ENCODE measurements at regions not wholly inside any gene's neighbourhood (a gene's known extent, or its start where the extent isn't known, plus 50 kb on each side); places are given as distances from the start of the nearest gene placed in this dataset.

GRCh38 chr13:99737481-99738245, 233.9 kb downstream of the ZIC5 start (continued):
- TF ChIP-seq POU5F1 (IDR thresholded peaks at IDR 0.05; ENCODE audit: low read depth, low read length) (no peak), CBX8 (IDR thresholded peaks at IDR 0.05; ENCODE audit: borderline replicate concordance, low read depth, low read length) (no peak), HDAC2 (IDR thresholded peaks at IDR 0.05; ENCODE audit: borderline replicate concordance in 1 of 2, low read depth in 2 of 2, low read length in 2 of 2) (no peak)

Measured in H1 (cell line).